Neural progenitor cell (in vitro differentiated cells): ENCODE measurements at regions not wholly inside any gene's neighbourhood (a gene's known extent, or its start where the extent isn't known, plus 50 kb on each side); places are given as distances from the start of the nearest gene placed in this dataset.

Source experiments
- EZH2 ChIP-seq: fragments of 200-600 bp; sonication (generic); IDR thresholded peaks from 2 replicates; pipeline ENCODE4 v1.6.1; 2017; ENCODE audit warnings: antibody characterized with exemption, mild to moderate bottlenecking, moderate library complexity
- EZH2phosphoT487 ChIP-seq: fragments of 200-600 bp; sonication (generic); IDR thresholded peaks from 2 replicates; pipeline ENCODE4 v1.6.1; 2017; ENCODE audit warnings: antibody characterized with exemption
- TF ChIP-seq, protein P1 (sequence below): fragments of 200-600 bp; sonication (generic); IDR thresholded peaks from 2 replicates; pipeline ENCODE4 v1.5.1; 2017; ENCODE audit warnings: antibody characterized with exemption, mild to moderate bottlenecking

DNA sequence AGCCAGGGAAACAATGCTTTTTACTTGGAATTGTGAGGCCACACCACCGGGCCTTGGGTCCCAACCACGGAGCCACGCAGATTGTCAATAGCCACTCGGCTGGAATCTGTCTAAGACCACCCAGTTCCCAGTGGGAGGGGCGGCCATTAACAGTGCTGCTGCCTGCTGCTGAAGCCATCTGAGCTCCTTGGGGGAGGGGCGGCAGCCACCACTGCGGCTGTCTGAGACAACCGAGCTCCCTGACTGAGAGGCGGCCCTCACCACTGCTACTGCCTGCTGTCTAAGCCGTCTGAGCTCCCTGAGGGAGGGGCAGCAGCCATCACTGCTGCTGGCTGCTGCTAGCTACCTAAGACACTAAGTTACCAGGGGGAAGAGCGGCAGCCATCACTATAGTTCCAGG is 64.3 kb downstream of the DMRTA2 start:
- TF ChIP-seq, protein P1, sequence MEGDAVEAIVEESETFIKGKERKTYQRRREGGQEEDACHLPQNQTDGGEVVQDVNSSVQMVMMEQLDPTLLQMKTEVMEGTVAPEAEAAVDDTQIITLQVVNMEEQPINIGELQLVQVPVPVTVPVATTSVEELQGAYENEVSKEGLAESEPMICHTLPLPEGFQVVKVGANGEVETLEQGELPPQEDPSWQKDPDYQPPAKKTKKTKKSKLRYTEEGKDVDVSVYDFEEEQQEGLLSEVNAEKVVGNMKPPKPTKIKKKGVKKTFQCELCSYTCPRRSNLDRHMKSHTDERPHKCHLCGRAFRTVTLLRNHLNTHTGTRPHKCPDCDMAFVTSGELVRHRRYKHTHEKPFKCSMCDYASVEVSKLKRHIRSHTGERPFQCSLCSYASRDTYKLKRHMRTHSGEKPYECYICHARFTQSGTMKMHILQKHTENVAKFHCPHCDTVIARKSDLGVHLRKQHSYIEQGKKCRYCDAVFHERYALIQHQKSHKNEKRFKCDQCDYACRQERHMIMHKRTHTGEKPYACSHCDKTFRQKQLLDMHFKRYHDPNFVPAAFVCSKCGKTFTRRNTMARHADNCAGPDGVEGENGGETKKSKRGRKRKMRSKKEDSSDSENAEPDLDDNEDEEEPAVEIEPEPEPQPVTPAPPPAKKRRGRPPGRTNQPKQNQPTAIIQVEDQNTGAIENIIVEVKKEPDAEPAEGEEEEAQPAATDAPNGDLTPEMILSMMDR = no peak
- TF ChIP-seq EZH2 (no peak), EZH2phosphoT487 (no peak)
